ENCODE measurements at regions not wholly inside any gene's neighbourhood (a gene's known extent, or its start where the extent isn't known, plus 50 kb on each side); places are given as distances from the start of the nearest gene placed in this dataset.

DNA sequence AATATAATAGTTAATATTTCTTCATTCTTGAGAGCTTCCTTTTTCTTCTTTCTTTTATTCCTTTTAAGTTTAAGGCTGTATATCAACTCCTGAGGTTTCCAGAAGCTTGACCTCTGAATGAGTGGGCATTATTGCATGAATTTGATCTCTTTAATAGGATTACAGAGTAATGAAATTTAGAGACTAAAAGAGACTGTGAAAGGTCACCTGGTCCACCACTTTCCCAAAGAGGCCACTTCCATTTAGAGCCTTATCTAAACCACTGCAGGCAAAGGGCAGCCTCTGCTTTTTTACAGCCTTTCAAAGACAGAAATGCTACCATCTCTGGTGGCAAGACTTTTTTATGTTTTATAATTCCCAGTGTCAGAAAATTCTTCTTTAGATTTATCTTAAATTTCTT, 215.3 kb upstream of the HS3ST5 start:
- Histone ChIP-seq H3F3A (replicated peaks; ENCODE audit: low read depth) (no peaks in the 10 kb centered on the region), H3K27ac (ENCODE audit: low read depth) (no peak overlapping the region), H3K4me1 (ENCODE audit: insufficient read depth) (no peaks in the 10 kb centered on the region), H2AFZ (no peak overlapping the region), H3K4me3 (no peak overlapping the region), H4K20me1 (replicated peaks; ENCODE audit: insufficient read depth) (no peaks in the 10 kb centered on the region), H3K9me2 (ENCODE audit: insufficient read depth) (no peaks in the 10 kb centered on the region), H3K27me3 (ENCODE audit: insufficient read depth) (no peaks in the 10 kb centered on the region), H3K79me2 (replicated peaks; ENCODE audit: insufficient read depth) (no peaks in the 10 kb centered on the region), H3K36me3 (ENCODE audit: insufficient read depth) (no peaks in the 10 kb centered on the region), H3K4me2 (no peak overlapping the region)
- peaks cover 16% of the 10 kb centered on the region; the same call in 2 of the 3 replicates for H3K9me3 Mint-ChIP-seq
- no peak for DNase-seq (ENCODE audit: low spot score)
- peaks cover 9% of the 10 kb centered on the region; the same call in 2 of the 3 replicates for H3K36me3 Mint-ChIP-seq (ENCODE audit: low read depth)
- H3K27me3 Mint-ChIP-seq (ENCODE audit: insufficient read depth, low read depth, poor library complexity): no peaks in the 10 kb centered on the region
- no peak overlapping the region for H3K4me3 Mint-ChIP-seq
- no peak for TF ChIP-seq ZNF331 (CRISPR knock-in tag; IDR thresholded peaks at IDR 0.05; ENCODE audit: low read depth)
- no peak for TF ChIP-seq NANOG (IDR thresholded peaks at IDR 0.05; ENCODE audit: borderline replicate concordance)
- TF ChIP-seq, protein P1, sequence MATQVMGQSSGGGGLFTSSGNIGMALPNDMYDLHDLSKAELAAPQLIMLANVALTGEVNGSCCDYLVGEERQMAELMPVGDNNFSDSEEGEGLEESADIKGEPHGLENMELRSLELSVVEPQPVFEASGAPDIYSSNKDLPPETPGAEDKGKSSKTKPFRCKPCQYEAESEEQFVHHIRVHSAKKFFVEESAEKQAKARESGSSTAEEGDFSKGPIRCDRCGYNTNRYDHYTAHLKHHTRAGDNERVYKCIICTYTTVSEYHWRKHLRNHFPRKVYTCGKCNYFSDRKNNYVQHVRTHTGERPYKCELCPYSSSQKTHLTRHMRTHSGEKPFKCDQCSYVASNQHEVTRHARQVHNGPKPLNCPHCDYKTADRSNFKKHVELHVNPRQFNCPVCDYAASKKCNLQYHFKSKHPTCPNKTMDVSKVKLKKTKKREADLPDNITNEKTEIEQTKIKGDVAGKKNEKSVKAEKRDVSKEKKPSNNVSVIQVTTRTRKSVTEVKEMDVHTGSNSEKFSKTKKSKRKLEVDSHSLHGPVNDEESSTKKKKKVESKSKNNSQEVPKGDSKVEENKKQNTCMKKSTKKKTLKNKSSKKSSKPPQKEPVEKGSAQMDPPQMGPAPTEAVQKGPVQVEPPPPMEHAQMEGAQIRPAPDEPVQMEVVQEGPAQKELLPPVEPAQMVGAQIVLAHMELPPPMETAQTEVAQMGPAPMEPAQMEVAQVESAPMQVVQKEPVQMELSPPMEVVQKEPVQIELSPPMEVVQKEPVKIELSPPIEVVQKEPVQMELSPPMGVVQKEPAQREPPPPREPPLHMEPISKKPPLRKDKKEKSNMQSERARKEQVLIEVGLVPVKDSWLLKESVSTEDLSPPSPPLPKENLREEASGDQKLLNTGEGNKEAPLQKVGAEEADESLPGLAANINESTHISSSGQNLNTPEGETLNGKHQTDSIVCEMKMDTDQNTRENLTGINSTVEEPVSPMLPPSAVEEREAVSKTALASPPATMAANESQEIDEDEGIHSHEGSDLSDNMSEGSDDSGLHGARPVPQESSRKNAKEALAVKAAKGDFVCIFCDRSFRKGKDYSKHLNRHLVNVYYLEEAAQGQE (IDR thresholded peaks at IDR 0.05; ENCODE audit: unreplicated experiment): no peak
- no peak for TF ChIP-seq ZNF114 (CRISPR knock-in tag; IDR thresholded peaks at IDR 0.05)
- TF ChIP-seq, protein P2, sequence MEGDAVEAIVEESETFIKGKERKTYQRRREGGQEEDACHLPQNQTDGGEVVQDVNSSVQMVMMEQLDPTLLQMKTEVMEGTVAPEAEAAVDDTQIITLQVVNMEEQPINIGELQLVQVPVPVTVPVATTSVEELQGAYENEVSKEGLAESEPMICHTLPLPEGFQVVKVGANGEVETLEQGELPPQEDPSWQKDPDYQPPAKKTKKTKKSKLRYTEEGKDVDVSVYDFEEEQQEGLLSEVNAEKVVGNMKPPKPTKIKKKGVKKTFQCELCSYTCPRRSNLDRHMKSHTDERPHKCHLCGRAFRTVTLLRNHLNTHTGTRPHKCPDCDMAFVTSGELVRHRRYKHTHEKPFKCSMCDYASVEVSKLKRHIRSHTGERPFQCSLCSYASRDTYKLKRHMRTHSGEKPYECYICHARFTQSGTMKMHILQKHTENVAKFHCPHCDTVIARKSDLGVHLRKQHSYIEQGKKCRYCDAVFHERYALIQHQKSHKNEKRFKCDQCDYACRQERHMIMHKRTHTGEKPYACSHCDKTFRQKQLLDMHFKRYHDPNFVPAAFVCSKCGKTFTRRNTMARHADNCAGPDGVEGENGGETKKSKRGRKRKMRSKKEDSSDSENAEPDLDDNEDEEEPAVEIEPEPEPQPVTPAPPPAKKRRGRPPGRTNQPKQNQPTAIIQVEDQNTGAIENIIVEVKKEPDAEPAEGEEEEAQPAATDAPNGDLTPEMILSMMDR (conservative IDR thresholded peaks at IDR 0.05; ENCODE audit: low read depth in 2 of 2): no peak
- TF ChIP-seq JUNB (IDR thresholded peaks at IDR 0.05; ENCODE audit: unreplicated experiment): no peak
- TF ChIP-seq, protein P3, sequence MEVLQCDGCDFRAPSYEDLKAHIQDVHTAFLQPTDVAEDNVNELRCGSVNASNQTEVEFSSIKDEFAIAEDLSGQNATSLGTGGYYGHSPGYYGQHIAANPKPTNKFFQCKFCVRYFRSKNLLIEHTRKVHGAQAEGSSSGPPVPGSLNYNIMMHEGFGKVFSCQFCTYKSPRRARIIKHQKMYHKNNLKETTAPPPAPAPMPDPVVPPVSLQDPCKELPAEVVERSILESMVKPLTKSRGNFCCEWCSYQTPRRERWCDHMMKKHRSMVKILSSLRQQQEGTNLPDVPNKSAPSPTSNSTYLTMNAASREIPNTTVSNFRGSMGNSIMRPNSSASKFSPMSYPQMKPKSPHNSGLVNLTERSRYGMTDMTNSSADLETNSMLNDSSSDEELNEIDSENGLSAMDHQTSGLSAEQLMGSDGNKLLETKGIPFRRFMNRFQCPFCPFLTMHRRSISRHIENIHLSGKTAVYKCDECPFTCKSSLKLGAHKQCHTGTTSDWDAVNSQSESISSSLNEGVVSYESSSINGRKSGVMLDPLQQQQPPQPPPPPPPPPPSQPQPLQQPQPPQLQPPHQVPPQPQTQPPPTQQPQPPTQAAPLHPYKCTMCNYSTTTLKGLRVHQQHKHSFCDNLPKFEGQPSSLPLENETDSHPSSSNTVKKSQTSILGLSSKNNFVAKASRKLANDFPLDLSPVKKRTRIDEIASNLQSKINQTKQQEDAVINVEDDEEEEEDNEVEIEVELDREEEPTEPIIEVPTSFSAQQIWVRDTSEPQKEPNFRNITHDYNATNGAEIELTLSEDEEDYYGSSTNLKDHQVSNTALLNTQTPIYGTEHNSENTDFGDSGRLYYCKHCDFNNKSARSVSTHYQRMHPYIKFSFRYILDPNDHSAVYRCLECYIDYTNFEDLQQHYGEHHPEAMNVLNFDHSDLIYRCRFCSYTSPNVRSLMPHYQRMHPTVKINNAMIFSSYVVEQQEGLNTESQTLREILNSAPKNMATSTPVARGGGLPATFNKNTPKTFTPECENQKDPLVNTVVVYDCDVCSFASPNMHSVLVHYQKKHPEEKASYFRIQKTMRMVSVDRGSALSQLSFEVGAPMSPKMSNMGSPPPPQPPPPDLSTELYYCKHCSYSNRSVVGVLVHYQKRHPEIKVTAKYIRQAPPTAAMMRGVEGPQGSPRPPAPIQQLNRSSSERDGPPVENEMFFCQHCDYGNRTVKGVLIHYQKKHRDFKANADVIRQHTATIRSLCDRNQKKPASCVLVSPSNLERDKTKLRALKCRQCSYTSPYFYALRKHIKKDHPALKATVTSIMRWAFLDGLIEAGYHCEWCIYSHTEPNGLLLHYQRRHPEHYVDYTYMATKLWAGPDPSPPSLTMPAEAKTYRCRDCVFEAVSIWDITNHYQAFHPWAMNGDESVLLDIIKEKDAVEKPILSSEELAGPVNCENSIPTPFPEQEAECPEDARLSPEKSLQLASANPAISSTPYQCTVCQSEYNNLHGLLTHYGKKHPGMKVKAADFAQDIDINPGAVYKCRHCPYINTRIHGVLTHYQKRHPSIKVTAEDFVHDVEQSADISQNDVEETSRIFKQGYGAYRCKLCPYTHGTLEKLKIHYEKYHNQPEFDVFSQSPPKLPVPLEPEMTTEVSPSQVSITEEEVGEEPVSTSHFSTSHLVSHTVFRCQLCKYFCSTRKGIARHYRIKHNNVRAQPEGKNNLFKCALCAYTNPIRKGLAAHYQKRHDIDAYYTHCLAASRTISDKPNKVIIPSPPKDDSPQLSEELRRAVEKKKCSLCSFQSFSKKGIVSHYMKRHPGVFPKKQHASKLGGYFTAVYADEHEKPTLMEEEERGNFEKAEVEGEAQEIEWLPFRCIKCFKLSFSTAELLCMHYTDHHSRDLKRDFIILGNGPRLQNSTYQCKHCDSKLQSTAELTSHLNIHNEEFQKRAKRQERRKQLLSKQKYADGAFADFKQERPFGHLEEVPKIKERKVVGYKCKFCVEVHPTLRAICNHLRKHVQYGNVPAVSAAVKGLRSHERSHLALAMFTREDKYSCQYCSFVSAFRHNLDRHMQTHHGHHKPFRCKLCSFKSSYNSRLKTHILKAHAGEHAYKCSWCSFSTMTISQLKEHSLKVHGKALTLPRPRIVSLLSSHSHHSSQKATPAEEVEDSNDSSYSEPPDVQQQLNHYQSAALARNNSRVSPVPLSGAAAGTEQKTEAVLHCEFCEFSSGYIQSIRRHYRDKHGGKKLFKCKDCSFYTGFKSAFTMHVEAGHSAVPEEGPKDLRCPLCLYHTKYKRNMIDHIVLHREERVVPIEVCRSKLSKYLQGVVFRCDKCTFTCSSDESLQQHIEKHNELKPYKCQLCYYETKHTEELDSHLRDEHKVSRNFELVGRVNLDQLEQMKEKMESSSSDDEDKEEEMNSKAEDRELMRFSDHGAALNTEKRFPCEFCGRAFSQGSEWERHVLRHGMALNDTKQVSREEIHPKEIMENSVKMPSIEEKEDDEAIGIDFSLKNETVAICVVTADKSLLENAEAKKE (CRISPR knock-in tag; IDR thresholded peaks at IDR 0.05): no peak
- TF ChIP-seq EZH2 (IDR thresholded peaks at IDR 0.05; ENCODE audit: low read depth, unreplicated experiment): no peak
- TF ChIP-seq, protein P4, sequence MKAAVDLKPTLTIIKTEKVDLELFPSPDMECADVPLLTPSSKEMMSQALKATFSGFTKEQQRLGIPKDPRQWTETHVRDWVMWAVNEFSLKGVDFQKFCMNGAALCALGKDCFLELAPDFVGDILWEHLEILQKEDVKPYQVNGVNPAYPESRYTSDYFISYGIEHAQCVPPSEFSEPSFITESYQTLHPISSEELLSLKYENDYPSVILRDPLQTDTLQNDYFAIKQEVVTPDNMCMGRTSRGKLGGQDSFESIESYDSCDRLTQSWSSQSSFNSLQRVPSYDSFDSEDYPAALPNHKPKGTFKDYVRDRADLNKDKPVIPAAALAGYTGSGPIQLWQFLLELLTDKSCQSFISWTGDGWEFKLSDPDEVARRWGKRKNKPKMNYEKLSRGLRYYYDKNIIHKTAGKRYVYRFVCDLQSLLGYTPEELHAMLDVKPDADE (IDR thresholded peaks at IDR 0.05): no peak
- TF ChIP-seq CREB1 (CRISPR knock-in tag; IDR thresholded peaks at IDR 0.05; ENCODE audit: low read depth): no peak
- TF ChIP-seq STAT1 (IDR thresholded peaks at IDR 0.05; ENCODE audit: unreplicated experiment): no peak
- TF ChIP-seq EZH2phosphoT487 (IDR thresholded peaks at IDR 0.05; ENCODE audit: unreplicated experiment): no peak
- TF ChIP-seq POLR2AphosphoS5 (IDR thresholded peaks at IDR 0.05; ENCODE audit: low read depth): no peak
- H3K27ac Mint-ChIP-seq: no peak overlapping the region
- H3K4me1 Mint-ChIP-seq: no peaks in the 10 kb centered on the region; the same call in 2 of the 3 replicates
- no peak for ATAC-seq

Data from GM23338 (cell line).